Stimulated activated CD4-positive, alpha-beta T cell treated with anti-CD3 and anti-CD28 coated beads, Interleukin-4, amount 100 ng/mL, for 48 hours (primary cell): ENCODE measurements at regions not wholly inside any gene's neighbourhood (a gene's known extent, or its start where the extent isn't known, plus 50 kb on each side); places are given as distances from the start of the nearest gene placed in this dataset.

Source experiments
- DNase-seq, 2 donors: peaks; one replicate each; pipeline ENCODE4 v3.0.0-alpha.2; 2020; ENCODE audit warnings: low read depth in 2 of 2

DNA sequence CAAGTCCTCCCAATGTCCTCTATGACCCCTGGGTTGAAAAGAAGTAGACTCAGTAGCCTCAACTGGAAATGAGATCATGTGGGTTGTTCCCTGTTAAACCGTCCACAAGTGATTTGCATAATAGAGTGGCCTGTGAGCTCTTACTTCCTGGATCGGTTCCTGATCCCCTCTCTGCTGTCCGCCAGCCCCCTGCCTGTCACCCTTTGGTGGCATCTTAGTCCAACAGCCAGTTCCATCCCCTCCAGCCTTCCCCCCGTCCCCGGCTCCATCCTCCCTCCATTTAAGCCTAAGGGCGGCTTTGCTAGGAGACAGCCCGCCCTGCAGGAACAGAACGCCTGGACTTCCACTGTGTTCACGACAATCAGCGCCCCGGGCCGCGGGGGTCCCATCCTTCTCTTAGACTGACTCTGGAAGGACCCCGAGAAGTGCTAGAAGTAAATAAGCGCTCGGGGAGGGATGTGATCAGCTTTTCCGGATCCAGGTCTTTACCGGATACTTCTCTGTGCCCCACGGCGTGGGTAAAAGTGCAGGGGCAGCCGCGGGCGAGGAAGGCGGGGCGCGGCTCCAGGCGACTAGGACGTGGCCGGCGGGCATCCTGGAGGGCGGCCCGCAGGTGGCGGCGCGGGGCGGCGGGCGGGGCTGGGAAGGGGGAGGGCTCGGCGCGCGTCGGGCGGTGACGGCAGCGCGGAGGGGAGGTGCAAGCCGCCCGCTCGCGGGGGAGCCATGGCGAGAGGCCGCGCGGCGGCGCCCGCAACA, 51.2 kb upstream of the ULK4 start:
- peak; percentile 63 to 74 for DNase-seq

DNA sequence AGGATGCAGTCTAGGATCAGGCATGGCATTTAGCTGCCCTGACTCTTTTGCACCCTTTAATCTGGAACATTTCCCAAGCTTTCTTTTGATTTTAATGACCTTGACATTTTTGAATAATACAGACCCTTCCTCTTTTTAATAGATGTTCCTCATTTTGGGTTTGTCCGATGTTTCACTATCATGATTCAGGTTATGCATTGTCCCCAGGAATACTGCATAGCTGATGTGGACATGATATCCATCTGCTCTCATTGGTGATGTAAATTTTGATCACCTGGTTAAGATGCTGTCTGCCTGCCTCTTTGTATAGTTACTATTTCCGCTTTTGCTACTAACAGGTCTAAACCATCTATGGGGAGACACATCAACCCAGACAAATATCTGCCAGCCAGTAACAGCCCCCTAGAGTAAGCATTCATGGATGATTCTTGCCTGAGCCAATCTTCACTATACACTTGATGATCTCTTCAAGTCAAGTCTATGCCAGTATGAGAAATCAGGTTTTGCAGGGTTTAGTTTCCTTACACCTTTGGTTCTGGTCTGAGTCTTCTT, 50.6 kb upstream of the ULK4 start:
- no peak for DNase-seq
